ENCODE measurements at regions not wholly inside any gene's neighbourhood (a gene's known extent, or its start where the extent isn't known, plus 50 kb on each side); places are given as distances from the start of the nearest gene placed in this dataset.

DNA sequence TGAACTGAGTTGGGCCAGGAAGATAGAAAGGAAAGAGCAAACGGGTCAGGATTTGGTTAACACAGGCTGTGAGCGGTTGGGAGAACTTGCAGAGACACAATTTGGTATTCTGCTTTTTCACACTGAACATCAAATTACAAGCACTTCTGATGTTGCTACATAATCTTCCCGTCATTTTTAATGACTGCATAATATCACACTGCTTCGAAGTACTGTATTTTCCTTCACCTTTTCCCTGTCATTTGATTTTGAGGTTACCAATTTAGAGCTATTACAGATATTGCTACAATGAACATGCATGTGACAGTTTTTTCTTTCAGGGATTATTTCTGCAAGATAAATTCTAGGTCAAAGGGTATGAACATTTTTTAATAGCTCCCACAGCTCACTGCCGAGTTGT lies 71.4 kb upstream of the CPEB4 start:
- TF ChIP-seq, protein P1, sequence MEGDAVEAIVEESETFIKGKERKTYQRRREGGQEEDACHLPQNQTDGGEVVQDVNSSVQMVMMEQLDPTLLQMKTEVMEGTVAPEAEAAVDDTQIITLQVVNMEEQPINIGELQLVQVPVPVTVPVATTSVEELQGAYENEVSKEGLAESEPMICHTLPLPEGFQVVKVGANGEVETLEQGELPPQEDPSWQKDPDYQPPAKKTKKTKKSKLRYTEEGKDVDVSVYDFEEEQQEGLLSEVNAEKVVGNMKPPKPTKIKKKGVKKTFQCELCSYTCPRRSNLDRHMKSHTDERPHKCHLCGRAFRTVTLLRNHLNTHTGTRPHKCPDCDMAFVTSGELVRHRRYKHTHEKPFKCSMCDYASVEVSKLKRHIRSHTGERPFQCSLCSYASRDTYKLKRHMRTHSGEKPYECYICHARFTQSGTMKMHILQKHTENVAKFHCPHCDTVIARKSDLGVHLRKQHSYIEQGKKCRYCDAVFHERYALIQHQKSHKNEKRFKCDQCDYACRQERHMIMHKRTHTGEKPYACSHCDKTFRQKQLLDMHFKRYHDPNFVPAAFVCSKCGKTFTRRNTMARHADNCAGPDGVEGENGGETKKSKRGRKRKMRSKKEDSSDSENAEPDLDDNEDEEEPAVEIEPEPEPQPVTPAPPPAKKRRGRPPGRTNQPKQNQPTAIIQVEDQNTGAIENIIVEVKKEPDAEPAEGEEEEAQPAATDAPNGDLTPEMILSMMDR (IDR thresholded peaks at IDR 0.05; ENCODE audit: extremely low read depth, insufficient read depth, missing control alignments), result no peak

DNA sequence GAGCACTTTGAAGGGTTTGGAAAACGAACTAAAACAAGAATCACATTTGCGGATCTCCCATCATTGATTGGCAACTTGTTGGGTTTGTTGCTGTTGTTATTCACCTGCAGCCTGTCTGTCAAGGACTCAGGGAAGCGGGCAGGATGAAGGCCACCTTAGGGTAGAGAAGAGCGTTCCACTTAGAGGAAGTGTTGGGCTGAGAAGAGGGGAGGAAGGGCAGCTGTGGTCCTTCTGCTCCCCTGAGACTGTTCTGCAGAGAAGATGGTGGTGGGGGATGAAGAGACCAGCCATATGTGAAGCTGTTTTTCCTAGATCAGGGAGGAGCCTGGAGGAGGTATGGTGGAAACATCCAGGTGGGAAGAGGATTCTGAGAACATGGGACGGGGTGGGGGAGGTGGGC lies 70.6 kb upstream of the CPEB4 start:
- no peak for DNase-seq (ENCODE audit: low spot score)
- TF ChIP-seq, protein P1 (IDR thresholded peaks at IDR 0.05; ENCODE audit: extremely low read depth, insufficient read depth, missing control alignments), result no peak
- in situ Hi-C loops (cut with MboI; ENCODE audit: low pct_unique_long_range_greater_than_20kb, low sequenced_read_pairs, unreplicated experiment), result no loop called here

More for the DNA sequence above, 71.4 kb upstream of the CPEB4 start:
- DNase-seq (ENCODE audit: low spot score), result no peak
- in situ Hi-C loops (cut with MboI; ENCODE audit: low pct_unique_long_range_greater_than_20kb, low sequenced_read_pairs, unreplicated experiment), result no loop called here

DNA sequence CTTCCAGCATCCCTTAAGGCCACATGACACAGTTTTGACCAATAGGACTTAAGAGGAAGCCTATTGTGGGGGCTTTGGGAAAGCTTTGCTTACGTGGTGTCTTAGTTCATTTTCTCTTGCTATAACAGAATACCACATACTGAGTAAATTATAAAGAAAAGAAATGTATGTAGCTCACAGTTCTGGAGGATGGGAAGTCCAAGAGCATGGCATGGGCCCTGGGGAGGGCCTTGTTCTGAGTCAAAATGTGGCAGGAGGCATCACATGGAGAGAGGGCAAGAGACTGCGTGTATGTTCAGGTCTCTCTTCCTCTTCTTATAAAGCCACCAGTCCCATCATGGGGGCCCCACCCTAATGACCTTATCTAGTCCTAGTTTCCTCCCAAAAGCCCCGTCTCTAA lies 68.6 kb upstream of the CPEB4 start:
- TF ChIP-seq, protein P1 (IDR thresholded peaks at IDR 0.05; ENCODE audit: extremely low read depth, insufficient read depth, missing control alignments), result no peak
- in situ Hi-C loops (cut with MboI; ENCODE audit: low pct_unique_long_range_greater_than_20kb, low sequenced_read_pairs, unreplicated experiment), result no loop called here
- no peak for DNase-seq (ENCODE audit: low spot score)

DNA sequence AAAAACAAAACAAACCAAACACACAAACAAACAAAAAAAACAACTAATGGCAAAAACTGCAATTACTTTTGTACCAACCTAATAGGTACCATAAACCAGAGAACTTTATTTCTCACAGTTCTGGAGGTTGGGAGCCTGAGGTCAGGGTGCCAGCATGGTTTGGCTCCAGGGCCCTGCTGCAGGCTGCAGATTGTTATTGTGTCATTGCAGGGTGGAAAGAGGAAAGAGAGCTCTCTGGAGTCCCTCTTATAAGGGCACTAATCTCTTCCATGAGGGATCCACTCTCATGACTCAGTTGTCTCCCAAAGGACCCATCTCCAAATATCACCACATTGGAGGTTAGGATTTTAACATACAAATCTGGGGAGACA lies 64.9 kb upstream of the CPEB4 start:
- in situ Hi-C loops (cut with MboI; ENCODE audit: low pct_unique_long_range_greater_than_20kb, low sequenced_read_pairs, unreplicated experiment), result no loop called here
- no peak for DNase-seq (ENCODE audit: low spot score)
- TF ChIP-seq, protein P1 (IDR thresholded peaks at IDR 0.05; ENCODE audit: extremely low read depth, insufficient read depth, missing control alignments), result no peak

DNA sequence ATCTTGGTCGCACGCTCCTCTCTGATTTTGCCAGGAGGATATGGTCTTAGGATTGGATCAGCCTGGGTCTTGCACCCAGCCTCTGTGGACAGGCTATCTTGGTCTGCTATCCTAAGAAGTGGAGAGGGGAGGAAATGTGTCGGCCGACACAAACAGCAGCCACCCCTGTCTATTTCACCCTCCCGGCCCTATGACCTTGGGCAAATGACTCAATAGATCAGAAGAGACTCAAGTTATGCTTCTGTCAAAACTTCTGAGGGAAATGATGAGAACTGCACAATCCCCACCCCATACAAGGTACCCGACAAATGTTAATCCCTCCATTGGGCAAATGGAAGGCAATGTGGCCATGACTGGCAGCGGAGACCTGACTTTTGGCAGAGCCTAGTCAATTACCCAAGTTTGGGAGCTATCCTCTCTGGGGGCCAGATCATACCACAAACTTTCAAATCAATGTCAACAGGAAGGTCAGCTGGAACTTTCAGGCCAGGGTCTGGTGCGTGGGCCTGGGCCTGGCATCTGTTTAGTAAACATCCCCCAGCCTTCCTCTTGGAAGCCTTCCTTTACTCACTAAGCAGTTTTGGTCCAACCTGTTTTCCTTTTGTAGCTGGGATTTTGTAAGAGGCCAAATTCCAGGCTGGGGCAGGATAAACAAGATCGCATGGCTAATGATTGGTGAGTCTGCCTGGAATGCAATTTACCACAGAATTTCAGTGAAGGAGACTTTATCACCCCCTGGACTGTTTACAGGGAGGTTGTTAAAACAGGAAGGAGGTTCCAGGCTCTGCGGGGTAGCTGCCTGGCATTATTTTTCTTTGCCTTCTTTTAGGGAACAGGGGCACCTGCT lies 64.2 kb upstream of the CPEB4 start:
- TF ChIP-seq, protein P1 (IDR thresholded peaks at IDR 0.05; ENCODE audit: extremely low read depth, insufficient read depth, missing control alignments), result no peak
- in situ Hi-C loops (cut with MboI; ENCODE audit: low pct_unique_long_range_greater_than_20kb, low sequenced_read_pairs, unreplicated experiment), result no loop called here
- no peak for DNase-seq (ENCODE audit: low spot score)

DNA sequence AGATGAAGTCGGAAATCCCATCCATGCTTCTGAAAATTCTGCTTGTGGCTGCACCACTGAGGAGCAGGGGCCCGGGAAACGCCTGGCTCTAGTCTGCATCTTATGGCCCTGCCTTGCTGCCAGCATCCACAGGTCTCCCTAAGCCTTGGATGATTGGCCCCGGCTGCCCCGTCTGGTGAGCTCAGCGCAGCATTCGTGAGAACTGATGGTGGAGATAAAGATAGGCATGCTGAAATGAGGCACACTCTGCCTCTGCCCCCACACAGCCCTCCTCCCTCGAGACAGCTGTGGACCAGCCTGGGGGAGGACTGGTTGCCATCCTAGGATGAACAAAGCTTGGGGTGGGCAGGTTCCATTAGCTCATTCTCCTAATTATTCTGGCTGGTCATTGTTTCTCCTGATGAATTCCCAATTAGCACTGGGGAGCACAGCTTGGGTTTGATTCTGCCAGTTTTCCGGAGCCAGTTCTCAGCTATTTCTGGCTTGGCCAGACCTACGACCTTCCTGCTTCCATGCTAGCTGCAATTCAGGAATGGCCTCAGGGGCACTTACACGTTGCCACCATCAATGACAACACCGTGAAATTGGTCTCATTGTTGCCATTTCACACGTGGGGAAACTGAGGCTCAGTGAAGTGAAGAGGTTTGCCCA lies 62.8 kb upstream of the CPEB4 start:
- TF ChIP-seq, protein P1 (IDR thresholded peaks at IDR 0.05; ENCODE audit: extremely low read depth, insufficient read depth, missing control alignments), result no peak
- no peak for DNase-seq (ENCODE audit: low spot score)
- in situ Hi-C loops (cut with MboI; ENCODE audit: low pct_unique_long_range_greater_than_20kb, low sequenced_read_pairs, unreplicated experiment), result no loop called here
